ENCODE measurements at regions not wholly inside any gene's neighbourhood (a gene's known extent, or its start where the extent isn't known, plus 50 kb on each side); places are given as distances from the start of the nearest gene placed in this dataset.

Small RNA genes in the stretch of these regions (small RNA-seq; reads per million reads assigned to genes)
- gene RF00477 (ENCODE audit: insufficient read depth in 2 of 3, insufficient read length in 3 of 3, low read depth in 2 of 3, low replicate concordance in 1 of 3) = 0 reads per million in 3 experiments
- gene RNU6-44P (ENCODE audit: insufficient read depth in 2 of 3, insufficient read length in 3 of 3, low read depth in 2 of 3, low replicate concordance in 1 of 3) = 0 to 1.9 (median 0.33) reads per million in 3 experiments

Measured in HepG2 (cell line).